SH-SY5Y (cell line): ENCODE measurements at regions not wholly inside any gene's neighbourhood (a gene's known extent, or its start where the extent isn't known, plus 50 kb on each side); places are given as distances from the start of the nearest gene placed in this dataset.

Experiments
- GATA2 ChIP-seq: IDR thresholded peaks from 2 replicates; pipeline ENCODE4 v1.6.1; 2011; ENCODE audit warnings: mild to moderate bottlenecking, low read depth, low read length
- GATA3 ChIP-seq: IDR thresholded peaks from 2 replicates; pipeline ENCODE4 v1.6.1; 2011; ENCODE audit warnings: low read depth, mild to moderate bottlenecking, low read length, moderate library complexity

GRCh38 chr2:146777181-146777580 lies 1067.6 kb upstream of the ACVR2A start:
- TF ChIP-seq GATA3 (no peak), GATA2 (no peak)

GRCh38 chr2:146776596-146776995 lies 1068.2 kb upstream of the ACVR2A start:
- TF ChIP-seq GATA3 = no peak
- TF ChIP-seq GATA2 = no peak

GRCh38 chr2:146771531-146771930 lies 1073.3 kb upstream of the ACVR2A start:
- no peak for TF ChIP-seq GATA3
- TF ChIP-seq GATA2 = no peak

GRCh38 chr2:146764301-146764700 lies 1080.5 kb upstream of the ACVR2A start:
- TF ChIP-seq GATA3 (no peak), GATA2 (no peak)

- TF ChIP-seq GATA3 (no peak), GATA2 (no peak)
Measured at GRCh38 chr2:146762786-146763185, 1082.0 kb upstream of the ACVR2A start.

GRCh38 chr2:146754606-146755005 lies 1090.2 kb upstream of the ACVR2A start:
- no peak for TF ChIP-seq GATA2
- TF ChIP-seq GATA3 = no peak

- TF ChIP-seq GATA3 (no peak), GATA2 (no peak)
Measured at GRCh38 chr2:146748046-146748445, 1096.8 kb upstream of the ACVR2A start.

- TF ChIP-seq GATA3 = no peak
- no peak for TF ChIP-seq GATA2
Measured at GRCh38 chr2:146741260-146741659, 1103.6 kb upstream of the ACVR2A start.

- TF ChIP-seq GATA2 (no peak), GATA3 (no peak)
Measured at GRCh38 chr2:146734821-146735190, 1110.0 kb upstream of the ACVR2A start.

GRCh38 chr2:146734042-146734820 lies 1110.6 kb upstream of the ACVR2A start:
- TF ChIP-seq GATA3 (no peak), GATA2 (no peak)

GRCh38 chr2:146730882-146731281 lies 1113.9 kb upstream of the ACVR2A start:
- TF ChIP-seq GATA3 (no peak), GATA2 (no peak)

- no peak for TF ChIP-seq GATA3
- no peak for TF ChIP-seq GATA2
Measured at GRCh38 chr2:146721486-146721885, 1123.3 kb upstream of the ACVR2A start.

- TF ChIP-seq GATA3 (no peak), GATA2 (no peak)
Measured at GRCh38 chr2:146720170-146720569, 1124.7 kb upstream of the ACVR2A start.

GRCh38 chr2:146716591-146716990 lies 1128.2 kb upstream of the ACVR2A start:
- TF ChIP-seq GATA2 (no peak), GATA3 (no peak)

- no peak for TF ChIP-seq GATA2
- TF ChIP-seq GATA3 = no peak
Measured at GRCh38 chr2:146709004-146709403, 1135.8 kb upstream of the ACVR2A start.

- TF ChIP-seq GATA3 = no peak
- no peak for TF ChIP-seq GATA2
Measured at GRCh38 chr2:146701183-146701582, 1143.6 kb upstream of the ACVR2A start.

GRCh38 chr2:146697307-146697706 lies 1147.5 kb upstream of the ACVR2A start:
- TF ChIP-seq GATA3 (no peak), GATA2 (no peak)

- TF ChIP-seq GATA2 (no peak), GATA3 (no peak)
Measured at GRCh38 chr2:146681991-146682390, 1162.8 kb upstream of the ACVR2A start.
